Neuronal stem cell (in vitro differentiated cells): ENCODE measurements at regions not wholly inside any gene's neighbourhood (a gene's known extent, or its start where the extent isn't known, plus 50 kb on each side); places are given as distances from the start of the nearest gene placed in this dataset.

Source experiments
- DNase-seq: peaks from one replicate; pipeline ENCODE4 v3.0.0-alpha.2; 2013; ENCODE audit warnings: low spot score
- H2AFZ ChIP-seq: one replicate; pipeline ENCODE4 v1.6.1; 2013; ENCODE audit warnings: mild to moderate bottlenecking, low read length, inconsistent platforms
- H2AK5ac ChIP-seq: 2 replicates; pipeline ENCODE4 v1.6.1; 2013; ENCODE audit warnings: low read depth, mild to moderate bottlenecking, inconsistent platforms, low read length, moderate library complexity, mixed read lengths
- H2BK120ac ChIP-seq: 2 replicates; pipeline ENCODE4 v1.6.1; 2013; ENCODE audit warnings: low read depth, mild to moderate bottlenecking, inconsistent platforms, low read length, moderate library complexity, mixed read lengths
- H2BK12ac ChIP-seq: one replicate; pipeline ENCODE4 v1.6.1; 2013; ENCODE audit warnings: low read length, inconsistent platforms
- H2BK15ac ChIP-seq: 2 replicates; pipeline ENCODE4 v1.6.1; 2013; ENCODE audit warnings: mild to moderate bottlenecking, low read length, inconsistent platforms, mixed read lengths
- H2BK5ac ChIP-seq: one replicate; pipeline ENCODE4 v1.6.1; 2013; ENCODE audit warnings: inconsistent platforms, mild to moderate bottlenecking, low read length, moderate library complexity
- H3K14ac ChIP-seq: one replicate; pipeline ENCODE4 v1.6.1; 2013; ENCODE audit warnings: low read length, inconsistent platforms
- H3K18ac ChIP-seq: 2 replicates; pipeline ENCODE4 v1.6.1; 2013; ENCODE audit warnings: low read length, inconsistent platforms
- H3K23ac ChIP-seq: 2 replicates; pipeline ENCODE4 v1.6.1; 2013; ENCODE audit warnings: low read depth, mild to moderate bottlenecking, mixed read lengths, low read length, inconsistent platforms; ENCODE audit not compliant: poor library complexity
- H3K27ac ChIP-seq: replicated peaks from 3 replicates; pipeline ENCODE4 v1.5.1; 2013; ENCODE audit warnings: low read length, inconsistent platforms
- H3K27me3 ChIP-seq, 3 experiments: 2 replicates each; pipeline ENCODE4 v1.6.1; 2013; ENCODE audit warnings: low read length in 3 of 3, mild to moderate bottlenecking in 2 of 3, inconsistent platforms in 1 of 3, low read depth in 1 of 3, mixed read lengths in 1 of 3, moderate library complexity in 1 of 3; ENCODE audit not compliant: control insufficient read depth in 3 of 3, insufficient read depth in 3 of 3
- H3K36me3 ChIP-seq, 2 donors: replicated peaks in 1 of 2; 2 replicates each; pipeline ENCODE4 v1.6.1; 2013; ENCODE audit warnings: low read length in 2 of 2; ENCODE audit not compliant: control insufficient read depth in 2 of 2, insufficient read depth in 2 of 2
- H3K4ac ChIP-seq: 2 replicates; pipeline ENCODE4 v1.6.1; 2013; ENCODE audit warnings: inconsistent platforms, mild to moderate bottlenecking, low read length, moderate library complexity
- H3K4me1 ChIP-seq, 2 donors: 1 replicate in 1 of 2; 2 replicates in 1 of 2; pipeline ENCODE4 v1.6.1; 2013; ENCODE audit warnings: low read length in 2 of 2, low read depth in 1 of 2; ENCODE audit not compliant: control insufficient read depth in 2 of 2, insufficient read depth in 1 of 2
- H3K4me2 ChIP-seq: one replicate; pipeline ENCODE4 v1.6.1; 2013; ENCODE audit warnings: mild to moderate bottlenecking, low read length, inconsistent platforms; ENCODE audit not compliant: insufficient read depth, poor library complexity, severe bottlenecking
- H3K4me3 ChIP-seq, 2 donors: 2 replicates each; pipeline ENCODE4 v1.5.1; 2013; ENCODE audit warnings: low read length in 2 of 2, mild to moderate bottlenecking in 2 of 2, inconsistent platforms in 1 of 2, moderate library complexity in 1 of 2
- H3K79me1 ChIP-seq: one replicate; pipeline ENCODE4 v1.6.1; 2013; ENCODE audit warnings: low read depth, mild to moderate bottlenecking, inconsistent platforms, low read length, moderate library complexity
- H3K9ac ChIP-seq: one replicate; pipeline ENCODE4 v1.6.1; 2013; ENCODE audit warnings: mild to moderate bottlenecking, low read depth, low read length, inconsistent platforms; ENCODE audit not compliant: poor library complexity
- H3K9me3 ChIP-seq, 2 donors: replicated peaks in 1 of 2; 2 replicates each; pipeline versions ENCODE3 to v1.6.1; 2013; ENCODE audit warnings: low read length in 2 of 2, mild to moderate bottlenecking in 2 of 2, inconsistent platforms in 1 of 2, low read depth in 1 of 2, mixed read lengths in 1 of 2, moderate library complexity in 1 of 2; ENCODE audit not compliant: control insufficient read depth in 2 of 2, insufficient read depth in 1 of 2
- H4K8ac ChIP-seq: one replicate; pipeline ENCODE4 v1.6.1; 2013; ENCODE audit warnings: low read depth, mild to moderate bottlenecking, inconsistent platforms, low read length, moderate library complexity
- H4K91ac ChIP-seq: one replicate; pipeline ENCODE4 v1.6.1; 2013; ENCODE audit warnings: low read length, low read depth, mild to moderate bottlenecking, inconsistent platforms; ENCODE audit not compliant: poor library complexity
- WGBS, 2 donors: extraction: QIAGEN DNeasy Blood & Tissue Kit; methylation state at CpG; one replicate each; pipeline ENCODE4 v1.1.7; 2013; ENCODE audit warnings: missing lambda C conversion rate in 2 of 2, mixed read lengths in 1 of 2; ENCODE audit not compliant: insufficient read length in 2 of 2, insufficient replicate concordance in 1 of 2; ENCODE audit errors: extremely low coverage in 2 of 2; 5-methylcytosine and 5-hydroxymethylcytosine counted together

DNA sequence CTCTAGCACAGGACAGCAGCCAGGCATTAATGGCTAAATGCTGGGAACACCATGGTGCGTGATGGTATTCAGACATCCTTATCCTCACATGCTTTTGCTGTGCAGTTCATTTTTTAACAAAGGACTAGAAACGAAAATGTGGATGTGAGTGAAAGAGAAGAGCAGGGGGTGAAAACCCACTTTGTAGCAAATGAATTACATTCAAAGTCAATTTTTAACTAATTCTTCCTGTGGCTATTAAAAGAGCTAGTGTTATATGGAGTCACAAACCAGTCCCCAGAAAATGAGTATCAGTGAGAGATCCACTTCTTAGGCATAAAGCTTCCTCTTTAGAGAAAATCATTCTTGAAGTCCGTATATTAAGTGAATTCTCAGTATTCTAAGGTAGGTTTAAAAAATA, 592.0 kb upstream of the LMO3 start:
- Histone ChIP-seq H3K14ac (no peak overlapping the region), H3K18ac (no peak overlapping the region), H3K4me2 (no peak overlapping the region), H4K91ac (no peak overlapping the region), H2AK5ac (no peak overlapping the region), H3K9me3 (peaks cover 0 to 6% of the 10 kb centered on the region in 2 donors), H2AFZ (no peak overlapping the region), H3K27ac (no peak overlapping the region), H3K23ac (no peak overlapping the region), H2BK15ac (no peak overlapping the region), H3K4ac (no peak overlapping the region), H2BK5ac (no peak overlapping the region), H3K4me1 (peaks cover 0 to 5% of the 10 kb centered on the region in 2 donors), H3K27me3 (no peaks in the 10 kb centered on the region), H4K8ac (no peak overlapping the region), H3K4me3 (no peak overlapping the region), H3K9ac (no peak overlapping the region), H3K79me1 (no peaks in the 10 kb centered on the region), H2BK12ac (no peak overlapping the region), H3K36me3 (no peaks in the 10 kb centered on the region), H2BK120ac (no peak overlapping the region)
- no CpG with 5 or more reads among the region's 3 CpGs for WGBS, 2 donors
- no peak for DNase-seq

DNA sequence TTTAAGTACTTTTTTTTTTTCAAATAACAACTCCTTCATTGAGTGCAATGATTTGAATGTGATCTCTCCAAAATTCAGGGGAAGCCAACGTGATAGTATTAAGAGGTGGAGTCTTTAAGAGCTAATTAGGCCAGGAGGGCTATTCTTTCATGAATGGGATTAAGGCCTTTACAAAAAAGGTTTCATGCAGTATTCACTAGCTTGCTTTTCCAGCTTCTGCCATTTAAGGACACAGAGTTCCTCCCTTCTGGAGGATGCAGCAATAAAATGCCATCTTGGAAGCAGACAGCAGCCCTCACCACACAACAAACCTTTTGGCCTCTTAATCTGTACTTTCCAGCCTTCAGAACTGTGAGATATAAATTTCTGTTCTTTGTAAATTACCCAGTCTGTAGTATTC, 586.8 kb upstream of the LMO3 start:
- Histone ChIP-seq H3K4me2 (no peak overlapping the region), H3K36me3 (no peaks in the 10 kb centered on the region), H3K4me3 (no peak overlapping the region), H3K27me3 (no peaks in the 10 kb centered on the region), H3K23ac (no peak overlapping the region), H3K9me3 (peaks cover 0 to 4% of the 10 kb centered on the region in 2 donors), H3K9ac (no peak overlapping the region), H4K91ac (no peak overlapping the region), H3K14ac (no peak overlapping the region), H4K8ac (no peak overlapping the region), H2BK15ac (no peak overlapping the region), H2BK5ac (no peak overlapping the region), H3K79me1 (no peaks in the 10 kb centered on the region), H2AK5ac (no peak overlapping the region), H2AFZ (no peak overlapping the region), H3K4me1 (no peaks in the 10 kb centered on the region), H3K18ac (no peak overlapping the region), H3K27ac (peak overlapping the region; percentile 86), H3K4ac (no peak overlapping the region), H2BK12ac (no peak overlapping the region), H2BK120ac (no peak overlapping the region)
- WGBS, 2 donors = no CpG with 5 or more reads among the region's 1 CpG
- peak; percentile 61 for DNase-seq

DNA sequence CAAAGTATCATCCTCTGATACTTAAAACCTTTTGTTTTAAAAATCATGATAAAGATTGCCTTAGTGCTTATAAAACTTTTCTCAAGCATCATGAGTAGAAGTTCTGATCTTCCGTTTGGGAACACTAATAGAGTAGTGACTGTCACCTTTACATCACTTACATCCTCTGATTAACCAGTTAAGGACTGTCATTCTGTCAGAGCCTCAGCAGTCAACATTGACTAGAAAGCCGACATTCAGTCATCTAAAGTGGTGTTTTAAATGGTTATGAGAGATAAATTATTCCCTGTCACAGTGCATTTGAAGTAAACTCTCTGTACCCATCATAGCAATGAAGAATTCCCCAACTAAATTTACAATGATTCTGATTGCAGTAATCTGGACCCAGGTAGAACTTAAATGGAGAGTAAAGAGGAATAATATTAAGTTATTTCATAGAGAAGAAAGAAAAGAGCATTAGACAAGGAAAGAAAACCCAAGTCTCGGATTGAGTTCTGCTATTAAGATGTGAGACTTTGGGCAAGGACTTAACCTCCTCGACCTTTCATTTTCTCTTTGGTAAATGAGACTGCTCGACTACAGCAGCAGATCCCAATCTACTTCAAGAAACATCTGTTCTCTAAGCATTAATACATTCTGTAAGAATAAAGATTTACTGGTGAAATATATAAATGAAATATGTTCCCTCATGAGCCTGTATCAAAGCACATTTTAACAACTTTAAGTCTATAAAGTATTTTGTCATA, 563.9 kb upstream of the LMO3 start:
- no CpG with 5 or more reads among the region's 5 CpGs for WGBS, 2 donors
- Histone ChIP-seq H3K4me1 (peaks cover 0 to 4% of the 10 kb centered on the region in 2 donors), H2BK15ac (no peak overlapping the region), H2AFZ (no peak overlapping the region), H3K9me3 (no peaks in the 10 kb centered on the region), H2AK5ac (no peak overlapping the region), H3K14ac (no peak overlapping the region), H3K27ac (peak overlapping the region; percentile 51), H4K91ac (no peak overlapping the region), H2BK120ac (no peak overlapping the region), H3K9ac (no peak overlapping the region), H3K23ac (no peak overlapping the region), H3K79me1 (no peaks in the 10 kb centered on the region), H3K4me2 (no peak overlapping the region), H3K27me3 (no peaks in the 10 kb centered on the region), H3K18ac (no peak overlapping the region), H2BK12ac (no peak overlapping the region), H2BK5ac (no peak overlapping the region), H3K4me3 (no peak overlapping the region), H3K36me3 (no peaks in the 10 kb centered on the region), H3K4ac (no peak overlapping the region), H4K8ac (no peak overlapping the region)
- no peak for DNase-seq

DNA sequence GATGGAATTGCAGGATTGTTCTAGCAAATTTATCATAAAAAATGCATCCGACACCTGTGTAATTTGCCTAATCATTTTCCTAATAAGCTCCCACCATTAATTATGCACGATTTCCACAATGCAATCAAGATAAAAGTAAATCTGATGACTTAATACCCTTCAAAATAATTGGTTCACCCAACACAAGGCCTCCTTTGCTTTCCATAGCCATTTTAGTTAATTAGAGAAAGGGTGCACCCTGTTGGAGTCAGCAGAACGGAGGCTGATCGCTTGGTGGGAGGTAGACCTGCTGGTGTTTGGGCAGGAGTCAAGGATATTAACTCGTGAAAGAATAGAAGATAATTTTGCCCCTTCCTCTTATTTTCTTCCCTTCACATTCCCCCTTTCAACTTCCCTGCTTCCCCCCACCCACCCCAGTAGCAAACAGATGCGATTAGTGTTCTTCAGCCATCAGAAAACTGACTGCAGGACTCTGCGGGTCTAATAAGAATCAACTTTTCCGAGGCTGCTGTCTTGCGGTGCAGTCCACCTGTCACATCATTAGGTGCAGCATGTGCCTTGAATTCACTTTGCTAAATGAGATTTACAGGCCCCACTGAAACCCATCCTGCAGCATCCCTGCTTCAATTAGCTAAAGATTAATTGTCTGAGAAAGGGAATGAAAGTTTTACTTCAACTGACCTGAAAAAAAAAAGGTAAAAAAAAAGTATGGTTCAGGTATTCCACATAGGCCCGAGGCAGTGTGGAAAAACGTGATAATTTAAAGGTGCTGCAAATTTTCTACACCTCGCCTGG, 553.7 kb upstream of the LMO3 start:
- no peaks in the 10 kb centered on the region for H3K9me3 ChIP-seq
- H3K18ac ChIP-seq = no peak overlapping the region
- H3K27ac ChIP-seq = peak overlapping the region; percentile 8
- no peaks in the 10 kb centered on the region for H3K36me3 ChIP-seq
- no CpG with 5 or more reads among the region's 12 CpGs for WGBS, 2 donors
- no peak overlapping the region for H2BK5ac ChIP-seq
- no peak for DNase-seq
- H2AK5ac ChIP-seq = no peak overlapping the region
- H3K9ac ChIP-seq = no peak overlapping the region
- H3K27me3 ChIP-seq = no peaks in the 10 kb centered on the region
- H4K8ac ChIP-seq = no peak overlapping the region
- H3K23ac ChIP-seq = no peak overlapping the region
- H4K91ac ChIP-seq = no peak overlapping the region
- H3K79me1 ChIP-seq = no peaks in the 10 kb centered on the region
- no peak overlapping the region for H3K14ac ChIP-seq
- H2BK120ac ChIP-seq = no peak overlapping the region
- no peak overlapping the region for H2BK12ac ChIP-seq
- no peak overlapping the region for H2AFZ ChIP-seq
- H3K4me1 ChIP-seq = no peaks in the 10 kb centered on the region
- no peak overlapping the region for H3K4me2 ChIP-seq
- no peak overlapping the region for H3K4ac ChIP-seq
- H3K4me3 ChIP-seq = no peak overlapping the region
- no peak overlapping the region for H2BK15ac ChIP-seq
